ENCODE measurements at regions not wholly inside any gene's neighbourhood (a gene's known extent, or its start where the extent isn't known, plus 50 kb on each side); places are given as distances from the start of the nearest gene placed in this dataset.

- Histone ChIP-seq H3K9me3 (ENCODE audit: control insufficient read depth, low read length) (no peaks in the 10 kb centered on the region), H3K27ac (ENCODE audit: low read depth, low read length, severe bottlenecking) (no peak overlapping the region), H3K36me3 (ENCODE audit: control insufficient read depth, insufficient read depth, low read length) (no peaks in the 10 kb centered on the region), H3K4me3 (ENCODE audit: extremely low read depth, insufficient read depth, low read length, poor library complexity, severe bottlenecking) (no peak overlapping the region), H3K4me1 (ENCODE audit: control insufficient read depth, insufficient read depth, low read length, poor library complexity, severe bottlenecking) (no peaks in the 10 kb centered on the region)
- 43 to 76% methylated on average over 1 to 2 of the region's 4 CpGs for WGBS, 2 experiments (ENCODE audit: insufficient coverage in 2 of 2)
Measured at GRCh38 chr10:126836009-126836408, 69.2 kb upstream of the DOCK1 start.

DNA sequence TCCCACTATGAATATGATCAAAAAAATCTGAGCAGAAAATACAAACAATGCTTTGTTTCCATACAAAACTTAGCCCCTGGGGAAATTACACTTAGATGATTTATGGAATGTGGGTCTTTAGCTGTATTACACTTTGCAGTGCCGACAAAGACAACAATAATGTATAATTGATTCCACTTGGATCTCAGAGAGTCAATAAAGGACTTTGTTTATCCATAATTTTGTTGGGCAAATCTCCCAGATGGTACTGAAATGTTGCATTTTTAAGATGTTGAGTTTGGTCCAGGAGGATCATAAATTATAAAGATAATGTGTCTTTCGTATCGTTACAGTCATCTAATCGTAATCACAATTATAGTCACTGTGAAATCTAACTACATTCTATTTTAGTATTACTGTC is 66.9 kb upstream of the DOCK1 start:
- Histone ChIP-seq H3K4me3 (ENCODE audit: extremely low read depth, insufficient read depth, low read length, poor library complexity, severe bottlenecking) (no peak overlapping the region), H3K4me1 (ENCODE audit: control insufficient read depth, insufficient read depth, low read length, poor library complexity, severe bottlenecking) (no peaks in the 10 kb centered on the region), H3K27ac (ENCODE audit: low read depth, low read length, severe bottlenecking) (no peak overlapping the region), H3K9me3 (ENCODE audit: control insufficient read depth, low read length) (no peaks in the 10 kb centered on the region), H3K36me3 (ENCODE audit: control insufficient read depth, insufficient read depth, low read length) (no peaks in the 10 kb centered on the region)
- WGBS, 2 experiments (ENCODE audit: insufficient coverage in 2 of 2) = 94% methylated on average over 3 of the region's 4 CpGs; no CpG with 5 or more reads in 1 of the 2 experiments

GRCh38 chr10:126839094-126839761 is 66.0 kb upstream of the DOCK1 start:
- Histone ChIP-seq H3K36me3 (ENCODE audit: control insufficient read depth, insufficient read depth, low read length) (no peaks in the 10 kb centered on the region), H3K27ac (ENCODE audit: low read depth, low read length, severe bottlenecking) (no peak overlapping the region), H3K4me1 (ENCODE audit: control insufficient read depth, insufficient read depth, low read length, poor library complexity, severe bottlenecking) (no peaks in the 10 kb centered on the region), H3K4me3 (ENCODE audit: extremely low read depth, insufficient read depth, low read length, poor library complexity, severe bottlenecking) (no peak overlapping the region), H3K9me3 (ENCODE audit: control insufficient read depth, low read length) (no peaks in the 10 kb centered on the region)
- 70 to 72% methylated on average over 10 to 11 of the region's 11 CpGs for WGBS, 2 experiments (ENCODE audit: insufficient coverage in 2 of 2)

DNA sequence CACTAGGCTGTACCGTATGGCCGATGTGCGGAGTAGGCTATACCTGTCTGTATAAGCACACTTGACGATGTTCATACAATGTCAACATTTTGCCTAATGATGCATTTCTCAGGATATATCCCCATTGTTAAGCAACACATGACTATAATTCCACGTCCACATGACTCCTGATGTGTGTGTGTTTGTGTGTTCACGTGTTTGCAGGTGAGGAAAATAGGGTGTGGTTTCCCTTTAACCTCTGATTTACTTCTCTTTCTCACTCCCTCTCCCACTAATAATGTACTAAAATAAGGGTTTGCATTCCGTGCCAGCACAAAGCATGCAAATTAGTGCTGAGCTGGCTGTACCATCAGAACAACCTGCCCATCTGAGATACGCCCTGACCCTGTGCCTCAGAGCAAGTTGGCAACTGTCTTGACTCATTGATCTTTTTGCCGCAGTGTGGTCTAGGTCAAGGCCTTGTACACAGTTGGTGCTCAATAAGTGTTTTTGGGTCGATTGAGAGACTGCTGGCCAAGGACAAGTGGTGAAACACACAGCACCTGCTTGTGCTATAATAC is 64.6 kb upstream of the DOCK1 start:
- Histone ChIP-seq H3K36me3 (ENCODE audit: control insufficient read depth, insufficient read depth, low read length) (no peaks in the 10 kb centered on the region), H3K4me3 (ENCODE audit: extremely low read depth, insufficient read depth, low read length, poor library complexity, severe bottlenecking) (no peak overlapping the region), H3K4me1 (ENCODE audit: control insufficient read depth, insufficient read depth, low read length, poor library complexity, severe bottlenecking) (no peaks in the 10 kb centered on the region), H3K27ac (ENCODE audit: low read depth, low read length, severe bottlenecking) (no peak overlapping the region), H3K9me3 (ENCODE audit: control insufficient read depth, low read length) (no peaks in the 10 kb centered on the region)
- WGBS, 2 experiments (ENCODE audit: insufficient coverage in 2 of 2) = 89 to 97% methylated on average over 6 of the region's 10 CpGs

- H3K27ac ChIP-seq (ENCODE audit: low read depth, low read length, severe bottlenecking) = no peak overlapping the region
- no peaks in the 10 kb centered on the region for H3K36me3 ChIP-seq (ENCODE audit: control insufficient read depth, insufficient read depth, low read length)
- H3K4me1 ChIP-seq (ENCODE audit: control insufficient read depth, insufficient read depth, low read length, poor library complexity, severe bottlenecking) = no peaks in the 10 kb centered on the region
- 79 to 100% methylated on average over 3 of the region's 5 CpGs for WGBS, 2 experiments (ENCODE audit: insufficient coverage in 2 of 2)
- H3K9me3 ChIP-seq (ENCODE audit: control insufficient read depth, low read length) = no peaks in the 10 kb centered on the region
- H3K4me3 ChIP-seq (ENCODE audit: extremely low read depth, insufficient read depth, low read length, poor library complexity, severe bottlenecking) = no peak overlapping the region
Measured at GRCh38 chr10:126841341-126841895, 63.8 kb upstream of the DOCK1 start.

GRCh38 chr10:126842356-126842755 is 62.9 kb upstream of the DOCK1 start:
- H3K36me3 ChIP-seq (ENCODE audit: control insufficient read depth, insufficient read depth, low read length) = no peaks in the 10 kb centered on the region
- no peak overlapping the region for H3K27ac ChIP-seq (ENCODE audit: low read depth, low read length, severe bottlenecking)
- H3K9me3 ChIP-seq (ENCODE audit: control insufficient read depth, low read length) = no peaks in the 10 kb centered on the region
- 93 to 95% methylated on average over 4 of the region's 4 CpGs for WGBS, 2 experiments (ENCODE audit: insufficient coverage in 2 of 2)
- H3K4me1 ChIP-seq (ENCODE audit: control insufficient read depth, insufficient read depth, low read length, poor library complexity, severe bottlenecking) = no peaks in the 10 kb centered on the region
- no peak overlapping the region for H3K4me3 ChIP-seq (ENCODE audit: extremely low read depth, insufficient read depth, low read length, poor library complexity, severe bottlenecking)

DNA sequence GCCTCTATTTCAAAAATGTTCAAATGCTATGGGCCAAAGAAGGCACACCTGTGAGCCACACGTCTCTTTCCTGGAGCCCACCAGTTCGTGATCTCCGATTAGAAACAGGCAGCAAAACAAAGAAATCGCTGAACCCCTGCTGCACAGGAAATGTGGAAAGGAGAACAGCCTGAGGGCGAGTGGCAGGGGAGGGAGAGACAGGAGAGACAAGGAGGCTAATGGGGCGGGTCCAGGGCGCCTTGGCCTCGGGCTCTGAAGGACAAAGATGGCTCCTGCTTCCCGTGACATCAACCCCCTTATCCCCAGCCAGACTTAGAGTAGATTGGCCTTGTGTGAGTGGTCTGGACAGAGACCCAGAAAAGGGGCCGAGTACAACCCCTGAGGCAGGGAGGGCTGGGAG is 62.4 kb upstream of the DOCK1 start:
- Histone ChIP-seq H3K4me3 (ENCODE audit: extremely low read depth, insufficient read depth, low read length, poor library complexity, severe bottlenecking) (no peak overlapping the region), H3K9me3 (ENCODE audit: control insufficient read depth, low read length) (no peaks in the 10 kb centered on the region), H3K36me3 (ENCODE audit: control insufficient read depth, insufficient read depth, low read length) (no peaks in the 10 kb centered on the region), H3K4me1 (ENCODE audit: control insufficient read depth, insufficient read depth, low read length, poor library complexity, severe bottlenecking) (no peaks in the 10 kb centered on the region), H3K27ac (ENCODE audit: low read depth, low read length, severe bottlenecking) (no peak overlapping the region)
- WGBS, 2 experiments (ENCODE audit: insufficient coverage in 2 of 2) = 60 to 69% methylated on average over 5 to 6 of the region's 10 CpGs

- Histone ChIP-seq H3K9me3 (ENCODE audit: control insufficient read depth, low read length) (no peaks in the 10 kb centered on the region), H3K27ac (ENCODE audit: low read depth, low read length, severe bottlenecking) (no peak overlapping the region)
- WGBS, 2 experiments (ENCODE audit: insufficient coverage in 2 of 2) = 95 to 98% methylated on average over 3 to 5 of the region's 8 CpGs
Measured at GRCh38 chr10:126843299-126843934, 61.8 kb upstream of the DOCK1 start.

DNA sequence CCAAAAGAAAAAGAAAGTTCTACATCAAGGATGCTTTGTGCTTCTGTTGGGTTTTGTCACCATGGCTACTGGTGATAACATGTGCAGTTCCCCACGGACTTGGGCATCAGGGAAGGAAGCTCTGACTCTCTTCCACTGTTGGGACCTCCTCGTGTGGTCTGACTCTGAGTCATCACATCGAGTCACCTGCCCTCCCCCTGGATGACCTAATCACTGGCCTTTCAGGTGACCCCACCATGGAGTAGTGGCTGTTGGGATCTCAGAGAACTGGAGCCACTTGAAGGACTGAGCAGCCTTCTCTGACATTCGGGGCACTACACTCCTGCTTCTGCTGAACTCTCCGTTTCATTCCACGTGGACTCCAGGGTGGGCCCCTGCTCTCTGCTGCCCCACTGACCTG is 60.8 kb upstream of the DOCK1 start:
- Histone ChIP-seq H3K27ac (ENCODE audit: low read depth, low read length, severe bottlenecking) (no peak overlapping the region), H3K4me1 (ENCODE audit: control insufficient read depth, insufficient read depth, low read length, poor library complexity, severe bottlenecking) (no peaks in the 10 kb centered on the region), H3K36me3 (ENCODE audit: control insufficient read depth, insufficient read depth, low read length) (no peaks in the 10 kb centered on the region), H3K4me3 (ENCODE audit: extremely low read depth, insufficient read depth, low read length, poor library complexity, severe bottlenecking) (no peak overlapping the region), H3K9me3 (ENCODE audit: control insufficient read depth, low read length) (no peaks in the 10 kb centered on the region)
- 75 to 84% methylated on average over 4 to 6 of the region's 6 CpGs for WGBS, 2 experiments (ENCODE audit: insufficient coverage in 2 of 2)

More at GRCh38 chr10:126843299-126843934, 61.8 kb upstream of the DOCK1 start:
- Histone ChIP-seq H3K36me3 (ENCODE audit: control insufficient read depth, insufficient read depth, low read length) (no peaks in the 10 kb centered on the region), H3K4me1 (ENCODE audit: control insufficient read depth, insufficient read depth, low read length, poor library complexity, severe bottlenecking) (no peaks in the 10 kb centered on the region), H3K4me3 (ENCODE audit: extremely low read depth, insufficient read depth, low read length, poor library complexity, severe bottlenecking) (no peak overlapping the region)

DNA sequence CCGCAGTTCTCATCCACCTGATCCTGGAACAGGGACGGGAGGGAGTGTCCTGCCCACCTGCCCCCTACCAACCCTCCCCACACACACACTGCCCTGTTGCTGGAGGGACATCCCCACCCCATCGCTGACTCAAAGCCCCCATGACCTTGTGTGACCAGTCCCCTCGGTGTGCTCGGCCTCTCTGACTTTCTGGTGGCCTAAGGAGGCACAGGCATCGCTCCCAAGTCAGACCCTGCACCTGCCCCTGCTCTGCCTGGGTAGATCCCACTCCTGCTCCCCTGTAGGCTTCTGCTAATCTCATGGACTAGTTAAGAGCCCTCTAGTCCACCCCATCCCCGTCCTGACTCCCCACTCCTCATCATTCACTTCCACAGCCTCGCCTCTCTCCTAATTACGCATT is 58.8 kb upstream of the DOCK1 start:
- 92 to 93% methylated on average over 6 to 8 of the region's 9 CpGs for WGBS, 2 experiments (ENCODE audit: insufficient coverage in 2 of 2)
- Histone ChIP-seq H3K36me3 (ENCODE audit: control insufficient read depth, insufficient read depth, low read length) (no peaks in the 10 kb centered on the region), H3K9me3 (ENCODE audit: control insufficient read depth, low read length) (no peaks in the 10 kb centered on the region), H3K4me3 (ENCODE audit: extremely low read depth, insufficient read depth, low read length, poor library complexity, severe bottlenecking) (no peak overlapping the region), H3K27ac (ENCODE audit: low read depth, low read length, severe bottlenecking) (no peak overlapping the region), H3K4me1 (ENCODE audit: control insufficient read depth, insufficient read depth, low read length, poor library complexity, severe bottlenecking) (no peaks in the 10 kb centered on the region)

GRCh38 chr10:126846959-126847358 is 58.3 kb upstream of the DOCK1 start:
- no peaks in the 10 kb centered on the region for H3K4me1 ChIP-seq (ENCODE audit: control insufficient read depth, insufficient read depth, low read length, poor library complexity, severe bottlenecking)
- H3K27ac ChIP-seq (ENCODE audit: low read depth, low read length, severe bottlenecking) = no peak overlapping the region
- no peaks in the 10 kb centered on the region for H3K36me3 ChIP-seq (ENCODE audit: control insufficient read depth, insufficient read depth, low read length)
- no peak overlapping the region for H3K4me3 ChIP-seq (ENCODE audit: extremely low read depth, insufficient read depth, low read length, poor library complexity, severe bottlenecking)
- H3K9me3 ChIP-seq (ENCODE audit: control insufficient read depth, low read length) = no peaks in the 10 kb centered on the region
- WGBS, 2 experiments (ENCODE audit: insufficient coverage in 2 of 2) = no CpG with 5 or more reads among the region's 2 CpGs

Measured in mesodermal cell (in vitro differentiated cells).